Activated B cell treated with CpG ODN at 0.5 μM for 24 hours (primary cell): ENCODE measurements at regions not wholly inside any gene's neighbourhood (a gene's known extent, or its start where the extent isn't known, plus 50 kb on each side); places are given as distances from the start of the nearest gene placed in this dataset.

ENCODE experiments used
- ATAC-seq: fragments of 200-7000 bp; cut with Tn5 transposase; one replicate; pipeline ENCODE4 v1.10.0; 2021; ENCODE audit warnings: low read depth, mild to moderate bottlenecking, moderate library complexity
- CTCF ChIA-PET: fragments of 350-600 bp; sonication (Branson Sonifier 250); formaldehyde crosslinking; loops from one replicate; lab custom pipeline; 2021; ENCODE audit warnings: antibody characterized with exemption; lab: Charles Lee
- POLR2A ChIA-PET: fragments of 350-600 bp; sonication (Branson Sonifier 250); formaldehyde crosslinking; loops from one replicate; lab custom pipeline; 2021; ENCODE audit warnings: antibody characterized with exemption; lab: Charles Lee
- DNase-seq: peaks from one replicate; pipeline ENCODE4 v3.0.0; 2022
- H3K27ac Mint-ChIP-seq: one replicate; pipeline ENCODE4 v1.8.0; 2020; ENCODE audit warnings: mixed read lengths
- H3K27me3 Mint-ChIP-seq: one replicate; pipeline ENCODE4 v1.8.0; 2021; ENCODE audit warnings: mixed read lengths
- H3K36me3 Mint-ChIP-seq: one replicate; pipeline ENCODE4 v1.8.0; 2021; ENCODE audit warnings: low read depth, mixed read lengths
- H3K4me1 Mint-ChIP-seq: one replicate; pipeline ENCODE4 v1.8.0; 2021; ENCODE audit warnings: mixed read lengths
- H3K4me3 Mint-ChIP-seq: one replicate; pipeline ENCODE4 v1.8.0; 2020; ENCODE audit warnings: mild to moderate bottlenecking, mixed read lengths
- H3K9me3 Mint-ChIP-seq: one replicate; pipeline ENCODE4 v1.8.0; 2020; ENCODE audit warnings: mixed read lengths
- intact Hi-C: fragments of 100-400 bp; cut with micrococcal nuclease; formaldehyde crosslinking; loops from one replicate; pipeline ENCODE4 v1.15.1; 2024
- TF ChIP-seq, protein P1 (sequence below): fragments of 200-600 bp; IDR thresholded peaks from one replicate; pipeline ENCODE4 v1.8.0; 2022; ENCODE audit warnings: antibody characterized with exemption, mild to moderate bottlenecking

DNA sequence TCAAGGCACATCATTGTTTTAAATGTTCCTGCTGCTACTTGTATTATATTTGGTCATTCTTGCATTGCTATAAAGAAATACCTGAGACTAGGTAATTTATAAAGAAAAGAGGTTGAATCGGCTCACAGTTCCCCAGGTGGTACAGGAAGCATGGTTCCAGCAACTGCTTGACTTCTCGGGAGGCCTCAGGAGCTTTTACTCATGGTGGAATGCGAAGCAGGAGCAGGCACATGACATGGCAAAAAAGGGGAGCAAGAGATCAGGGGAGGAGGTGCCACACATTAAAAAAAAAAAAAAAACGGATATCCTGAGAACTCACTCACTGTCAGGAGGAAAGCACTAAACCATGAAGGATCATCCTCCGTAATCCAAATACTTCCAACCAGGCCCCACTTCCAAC, 286.9 kb upstream of the PLSCR5 start:
- Mint-ChIP-seq H3K36me3 (no peaks in the 10 kb centered on the region), H3K27ac (no peak overlapping the region), H3K4me1 (no peaks in the 10 kb centered on the region), H3K4me3 (no peak overlapping the region), H3K27me3 (no peaks in the 10 kb centered on the region), H3K9me3 (no peaks in the 10 kb centered on the region)
- DNase-seq, result no peak
- CTCF ChIA-PET, result no interaction called here
- POLR2A ChIA-PET, result no interaction called here
- intact Hi-C loops, result no loop called here
- TF ChIP-seq, protein P1, sequence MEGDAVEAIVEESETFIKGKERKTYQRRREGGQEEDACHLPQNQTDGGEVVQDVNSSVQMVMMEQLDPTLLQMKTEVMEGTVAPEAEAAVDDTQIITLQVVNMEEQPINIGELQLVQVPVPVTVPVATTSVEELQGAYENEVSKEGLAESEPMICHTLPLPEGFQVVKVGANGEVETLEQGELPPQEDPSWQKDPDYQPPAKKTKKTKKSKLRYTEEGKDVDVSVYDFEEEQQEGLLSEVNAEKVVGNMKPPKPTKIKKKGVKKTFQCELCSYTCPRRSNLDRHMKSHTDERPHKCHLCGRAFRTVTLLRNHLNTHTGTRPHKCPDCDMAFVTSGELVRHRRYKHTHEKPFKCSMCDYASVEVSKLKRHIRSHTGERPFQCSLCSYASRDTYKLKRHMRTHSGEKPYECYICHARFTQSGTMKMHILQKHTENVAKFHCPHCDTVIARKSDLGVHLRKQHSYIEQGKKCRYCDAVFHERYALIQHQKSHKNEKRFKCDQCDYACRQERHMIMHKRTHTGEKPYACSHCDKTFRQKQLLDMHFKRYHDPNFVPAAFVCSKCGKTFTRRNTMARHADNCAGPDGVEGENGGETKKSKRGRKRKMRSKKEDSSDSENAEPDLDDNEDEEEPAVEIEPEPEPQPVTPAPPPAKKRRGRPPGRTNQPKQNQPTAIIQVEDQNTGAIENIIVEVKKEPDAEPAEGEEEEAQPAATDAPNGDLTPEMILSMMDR, result no peak
- ATAC-seq, result no peak

DNA sequence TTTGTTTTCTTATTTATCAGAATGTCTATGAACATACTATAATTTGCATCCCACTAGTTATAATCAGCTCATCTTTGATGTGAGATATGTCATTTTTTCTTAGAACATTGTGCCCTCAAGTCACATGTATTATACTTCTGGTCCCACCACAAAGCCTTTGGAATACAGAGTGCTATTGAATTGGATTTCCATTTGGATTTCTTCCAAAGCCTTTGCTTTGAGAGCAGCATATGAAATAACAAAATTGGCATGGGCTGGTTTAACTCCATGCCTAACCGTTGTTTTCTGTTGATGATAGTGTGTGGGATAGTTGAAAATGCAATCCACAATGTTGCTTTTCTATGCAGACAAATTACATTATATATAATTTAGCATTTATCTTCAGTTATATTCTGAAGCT, 284.5 kb upstream of the PLSCR5 start:
- no peak for DNase-seq
- intact Hi-C loops, result no loop called here

DNA sequence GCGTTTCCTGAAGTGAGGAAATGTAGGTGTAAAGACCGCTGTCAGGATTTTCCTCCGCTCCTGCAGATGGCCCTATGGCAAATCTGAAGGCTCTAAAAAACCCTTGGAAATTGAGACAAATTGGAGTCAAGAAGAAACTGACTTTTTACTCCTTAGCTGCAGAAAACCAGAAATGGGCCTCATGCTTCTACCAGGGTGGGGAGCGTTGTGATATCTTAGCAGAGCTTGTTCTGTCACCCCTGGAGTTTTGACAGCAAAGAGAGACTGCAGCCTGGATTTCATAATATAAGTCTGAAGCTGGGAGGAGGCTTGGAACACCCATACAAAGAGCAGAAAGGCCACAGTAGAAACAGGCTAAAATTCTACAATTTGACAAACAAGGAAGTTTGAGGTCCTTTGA, 283.0 kb upstream of the PLSCR5 start:
- TF ChIP-seq, protein P1, result no peak
- intact Hi-C loops, result no loop called here
- Mint-ChIP-seq H3K4me3 (no peak overlapping the region), H3K36me3 (no peaks in the 10 kb centered on the region), H3K4me1 (no peaks in the 10 kb centered on the region), H3K9me3 (no peaks in the 10 kb centered on the region), H3K27me3 (no peaks in the 10 kb centered on the region), H3K27ac (no peak overlapping the region)
- ChIA-PET CTCF (no interaction called here), POLR2A (no interaction called here)
- no peak for ATAC-seq
- DNase-seq, result no peak

More for the DNA sequence above, 284.5 kb upstream of the PLSCR5 start:
- no peaks in the 10 kb centered on the region for H3K36me3 Mint-ChIP-seq
- H3K27me3 Mint-ChIP-seq, result no peaks in the 10 kb centered on the region
- TF ChIP-seq, protein P1, result no peak
- ChIA-PET CTCF (no interaction called here), POLR2A (no interaction called here)
- no peak for ATAC-seq
- H3K9me3 Mint-ChIP-seq, result no peaks in the 10 kb centered on the region
- H3K27ac Mint-ChIP-seq, result no peak overlapping the region
- no peak overlapping the region for H3K4me3 Mint-ChIP-seq
- H3K4me1 Mint-ChIP-seq, result no peaks in the 10 kb centered on the region

DNA sequence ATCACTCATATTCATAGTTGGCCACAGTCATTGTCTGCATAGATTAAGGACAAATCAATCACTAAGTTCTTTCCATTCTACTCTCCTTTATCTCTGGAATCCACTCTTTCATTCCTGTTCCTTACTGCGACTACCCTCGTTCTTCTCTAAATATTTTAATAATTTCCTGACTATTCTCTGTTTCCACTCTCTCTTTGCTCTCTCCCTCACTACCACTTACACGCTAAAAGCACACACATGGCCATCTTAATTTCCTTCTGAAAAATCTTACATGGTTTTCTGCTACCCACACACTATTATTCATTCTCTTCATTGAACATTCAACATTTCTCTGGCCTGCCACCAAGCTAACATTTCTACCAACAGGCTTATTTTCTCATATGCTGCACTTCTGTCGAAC, 279.6 kb upstream of the PLSCR5 start:
- no peaks in the 10 kb centered on the region for H3K4me1 Mint-ChIP-seq
- intact Hi-C loops, result no loop called here

DNA sequence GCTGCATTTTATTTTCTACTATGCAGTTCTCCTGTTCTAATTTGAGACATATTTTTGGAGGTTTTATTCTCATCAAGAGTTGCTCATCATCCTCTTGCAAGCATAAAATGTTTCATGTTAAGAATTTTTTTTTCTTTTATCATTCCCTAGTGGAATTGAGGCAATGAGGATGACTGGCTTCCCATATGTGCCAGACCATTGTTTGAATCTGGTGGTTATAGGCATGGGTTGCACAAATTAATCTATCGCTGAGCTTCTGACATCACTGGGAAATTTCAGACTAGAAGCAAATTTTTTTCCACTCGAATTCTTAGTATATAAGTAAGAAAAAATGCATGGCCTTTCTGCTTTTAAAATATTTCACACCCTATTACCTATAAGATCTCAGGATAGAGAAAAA, 279.1 kb upstream of the PLSCR5 start:
- intact Hi-C loops, result no loop called here
- no peak overlapping the region for H3K27ac Mint-ChIP-seq
- ATAC-seq (no peak), DNase-seq (no peak)
- no peaks in the 10 kb centered on the region for H3K27me3 Mint-ChIP-seq
- TF ChIP-seq, protein P1, result no peak
- H3K36me3 Mint-ChIP-seq, result no peaks in the 10 kb centered on the region
- POLR2A ChIA-PET, result no interaction called here
- no peaks in the 10 kb centered on the region for H3K4me1 Mint-ChIP-seq
- H3K4me3 Mint-ChIP-seq, result no peak overlapping the region
- no peaks in the 10 kb centered on the region for H3K9me3 Mint-ChIP-seq
- CTCF ChIA-PET, result no interaction called here

More for the DNA sequence above, 279.6 kb upstream of the PLSCR5 start:
- Mint-ChIP-seq H3K27me3 (no peaks in the 10 kb centered on the region), H3K36me3 (no peaks in the 10 kb centered on the region), H3K9me3 (no peaks in the 10 kb centered on the region), H3K27ac (no peak overlapping the region), H3K4me3 (no peak overlapping the region)
- DNase-seq (no peak), ATAC-seq (no peak)
- ChIA-PET POLR2A (no interaction called here), CTCF (no interaction called here)
- TF ChIP-seq, protein P1, result no peak
